Sigmoid colon (tissue), 4 donors: ENCODE measurements at regions not wholly inside any gene's neighbourhood (a gene's known extent, or its start where the extent isn't known, plus 50 kb on each side); places are given as distances from the start of the nearest gene placed in this dataset.
A peak's percentile ranks its signal among the peaks of the same experiment; 100 is the strongest.

Experiments used
- CTCF ChIP-seq, 4 experiments: fragments of 450-650 bp in 3 of 4; fragments of 200-600 bp in 1 of 4; IDR thresholded peaks; one replicate each; pipeline ENCODE4 v1.5.1; 2016 to 2019; ENCODE audit warnings: antibody characterized with exemption in 4 of 4, mild to moderate bottlenecking in 3 of 4, moderate library complexity in 2 of 4
- EP300 ChIP-seq, 4 donors: sonication (generic); formaldehyde crosslinking; IDR thresholded peaks; one replicate each; pipeline ENCODE4 v1.6.1; 2017; ENCODE audit warnings: antibody characterized with exemption in 4 of 4
- POLR2A ChIP-seq, 2 donors: fragments of 450-650 bp; IDR thresholded peaks; one replicate each; pipeline ENCODE4 v1.6.1; 2016; ENCODE audit warnings: antibody characterized with exemption in 2 of 2, mild to moderate bottlenecking in 2 of 2, moderate library complexity in 2 of 2

DNA sequence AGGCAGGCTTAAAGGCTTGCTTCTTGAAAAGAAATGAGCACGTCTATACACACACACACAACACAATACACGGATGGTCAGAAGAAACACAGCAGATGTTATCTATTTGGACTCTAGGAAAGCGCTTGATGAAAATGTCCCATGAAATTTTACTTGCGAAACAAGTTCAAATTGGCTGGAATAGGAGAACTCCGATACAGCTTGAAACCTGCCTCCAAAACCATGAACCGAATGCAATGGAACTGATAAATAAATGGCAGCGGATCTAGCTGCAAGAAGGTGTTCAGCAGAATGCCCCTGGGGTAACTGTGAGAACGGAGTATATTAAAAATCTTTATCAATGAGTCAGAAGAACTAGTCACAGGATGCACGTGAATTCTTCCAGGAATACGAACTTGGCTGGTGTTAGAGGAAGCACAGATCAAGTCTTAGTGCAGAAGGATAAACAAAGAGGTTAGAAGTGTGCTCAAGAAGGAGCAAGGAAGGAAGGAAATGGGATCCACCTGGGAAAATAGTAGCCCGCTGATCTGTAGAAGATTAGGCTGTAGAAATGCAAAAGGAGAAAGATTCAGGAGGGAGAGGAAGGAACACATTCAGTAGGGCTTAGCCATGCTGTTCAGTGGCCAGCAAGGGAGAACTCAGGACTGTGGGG is 142.0 kb upstream of the PRKCQ start:
- TF ChIP-seq CTCF (IDR thresholded peaks at IDR 0.05) = no peak
- peak in 1 of 4 donors; percentile 29 for TF ChIP-seq EP300 (IDR thresholded peaks at IDR 0.05)
- TF ChIP-seq POLR2A (IDR thresholded peaks at IDR 0.05) = no peak
